Medulla oblongata (tissue), 1 donor: ENCODE measurements at regions not wholly inside any gene's neighbourhood (a gene's known extent, or its start where the extent isn't known, plus 50 kb on each side); places are given as distances from the start of the nearest gene placed in this dataset.
A peak's percentile ranks its signal among the peaks of the same experiment; 100 is the strongest.

Experiments
- DNase-seq: peaks from one replicate; pipeline ENCODE4 v3.0.0-alpha.2; 2015; ENCODE audit errors: extremely low spot score

GRCh38 chr18:78698914-78699313, 280.7 kb upstream of the SALL3 start:
- DNase-seq, result no peak

GRCh38 chr18:78699499-78699898, 280.1 kb upstream of the SALL3 start:
- DNase-seq, result no peak

- no peak for DNase-seq
Observed at GRCh38 chr18:78701771-78702396, 277.7 kb upstream of the SALL3 start.

- peak; percentile 12 for DNase-seq
Observed at GRCh38 chr18:78703291-78703690, 276.3 kb upstream of the SALL3 start.

- no peak for DNase-seq
Observed at GRCh38 chr18:78704971-78705461, 274.6 kb upstream of the SALL3 start.

DNA sequence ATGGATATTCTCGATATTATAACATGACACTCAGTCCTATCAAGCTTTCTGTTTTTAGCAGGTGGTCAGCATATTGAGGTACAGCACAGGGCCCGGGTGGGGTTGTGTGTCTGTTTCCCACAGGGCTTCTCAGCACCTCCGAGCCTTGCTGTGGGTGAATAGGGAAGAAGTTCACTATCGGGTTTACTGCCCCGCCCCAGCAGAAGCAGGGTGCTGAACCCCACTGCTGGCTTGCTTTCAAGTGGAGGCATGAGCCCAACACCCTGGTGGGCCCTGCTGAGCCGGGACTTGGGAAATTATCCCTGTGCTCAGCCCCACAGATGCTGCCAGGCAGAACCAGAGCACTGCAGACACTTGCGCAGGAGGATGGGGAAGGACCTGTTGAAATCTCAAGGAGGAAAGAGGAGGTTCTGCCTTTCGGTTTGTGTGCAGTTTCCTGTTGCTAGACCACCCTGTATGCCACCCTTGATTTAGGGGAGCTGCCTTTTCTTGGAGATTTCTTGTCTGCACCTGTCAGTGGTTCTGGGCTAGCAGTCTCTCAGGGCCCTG, 270.3 kb upstream of the SALL3 start:
- DNase-seq, result no peak

- no peak for DNase-seq
Observed at GRCh38 chr18:78711316-78711715, 268.3 kb upstream of the SALL3 start.

DNA sequence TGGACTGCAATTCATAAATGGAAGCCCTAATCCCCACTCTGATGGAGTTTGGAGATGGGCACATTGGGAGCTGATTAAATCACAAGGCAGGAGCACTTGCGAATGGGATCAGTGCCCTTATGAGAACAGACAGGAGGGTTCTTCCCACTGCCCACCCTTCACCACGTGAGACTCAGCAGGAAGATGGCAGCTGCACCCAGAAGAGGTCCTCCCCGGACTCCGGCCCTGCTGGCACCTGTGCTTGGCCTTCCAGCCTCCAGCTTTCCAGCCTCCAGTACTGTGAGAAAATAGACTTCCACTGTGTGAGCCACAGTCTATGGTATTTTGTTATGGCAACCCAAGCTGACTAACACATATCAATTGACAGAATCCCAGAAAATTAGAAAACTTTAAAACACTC, 267.6 kb upstream of the SALL3 start:
- DNase-seq, result no peak

GRCh38 chr18:78713069-78713468, 266.5 kb upstream of the SALL3 start:
- DNase-seq, result no peak

DNA sequence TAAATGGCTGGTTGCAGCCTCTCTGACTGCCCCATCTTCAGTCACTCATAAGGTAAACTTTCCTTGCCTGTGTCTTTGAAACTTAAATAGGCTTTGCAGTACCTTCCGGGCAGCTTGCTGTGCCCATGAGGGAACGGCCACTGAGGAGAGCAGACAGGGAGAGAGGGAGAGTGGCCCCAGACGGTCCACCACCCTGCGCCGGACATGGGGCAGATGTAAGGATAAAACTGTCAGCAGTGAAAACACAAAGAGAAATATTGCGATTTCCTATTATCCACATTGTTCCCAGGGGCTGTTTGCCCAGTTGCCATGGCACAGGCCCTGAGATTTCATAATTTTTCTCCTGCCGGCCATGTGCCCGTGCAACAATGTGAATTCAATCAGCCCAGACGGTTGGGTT, 265.9 kb upstream of the SALL3 start:
- DNase-seq, result no peak

GRCh38 chr18:78716022-78716421, 263.6 kb upstream of the SALL3 start:
- DNase-seq, result no peak

GRCh38 chr18:78716581-78716980, 263.0 kb upstream of the SALL3 start:
- no peak for DNase-seq

DNA sequence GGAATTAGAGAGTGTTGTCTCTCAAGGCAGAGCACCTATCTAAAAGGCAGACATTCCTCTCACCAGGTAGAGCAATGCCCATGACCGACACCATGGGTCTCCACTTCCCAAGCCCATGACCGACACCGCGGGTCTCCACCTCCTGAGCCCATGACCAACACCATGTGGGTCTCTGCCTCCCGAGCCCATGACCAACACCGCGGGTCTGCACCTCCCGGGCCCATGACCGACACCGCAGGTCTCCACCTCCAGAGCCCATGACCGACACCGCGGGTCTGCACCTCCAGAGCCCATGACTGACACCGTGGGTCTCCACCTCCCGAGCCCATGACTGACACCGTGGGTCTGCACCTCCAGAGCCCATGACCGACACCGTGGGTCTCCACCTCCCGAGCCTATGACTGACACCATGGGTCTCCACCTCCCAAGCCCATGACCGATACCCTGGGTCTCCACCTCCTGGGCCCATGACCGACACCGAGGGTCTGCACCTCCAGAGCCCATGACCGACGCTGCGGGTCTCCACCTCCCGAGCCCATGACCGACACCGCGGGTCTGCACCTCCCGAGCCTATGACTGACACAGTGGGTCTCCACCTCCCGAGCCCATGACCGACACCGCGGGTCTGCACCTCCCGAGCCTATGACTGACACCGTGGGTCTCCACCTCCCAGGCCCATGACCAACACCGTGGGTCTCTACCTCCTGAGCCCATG, 262.4 kb upstream of the SALL3 start:
- DNase-seq, result no peak

DNA sequence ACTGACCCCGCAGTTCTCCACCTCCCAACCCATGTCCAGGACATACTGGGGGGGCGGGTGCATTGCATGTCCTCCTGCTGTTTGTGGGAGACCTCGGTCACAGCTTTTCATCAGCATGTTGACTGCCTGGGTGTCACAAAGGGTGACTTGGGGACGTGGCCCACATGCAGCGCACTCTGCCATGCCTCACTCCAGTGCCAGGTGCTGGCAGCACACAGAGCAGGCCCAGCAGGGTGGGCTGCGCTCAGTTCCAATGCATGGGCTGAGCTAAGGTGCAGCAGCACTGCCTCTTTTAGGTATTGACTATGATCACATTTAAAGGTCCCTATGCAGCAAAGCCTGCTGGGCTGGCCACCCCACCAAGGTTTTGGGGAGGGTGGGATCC, 261.9 kb upstream of the SALL3 start:
- no peak for DNase-seq

- DNase-seq, result no peak
Observed at GRCh38 chr18:78719821-78720220, 259.8 kb upstream of the SALL3 start.

DNA sequence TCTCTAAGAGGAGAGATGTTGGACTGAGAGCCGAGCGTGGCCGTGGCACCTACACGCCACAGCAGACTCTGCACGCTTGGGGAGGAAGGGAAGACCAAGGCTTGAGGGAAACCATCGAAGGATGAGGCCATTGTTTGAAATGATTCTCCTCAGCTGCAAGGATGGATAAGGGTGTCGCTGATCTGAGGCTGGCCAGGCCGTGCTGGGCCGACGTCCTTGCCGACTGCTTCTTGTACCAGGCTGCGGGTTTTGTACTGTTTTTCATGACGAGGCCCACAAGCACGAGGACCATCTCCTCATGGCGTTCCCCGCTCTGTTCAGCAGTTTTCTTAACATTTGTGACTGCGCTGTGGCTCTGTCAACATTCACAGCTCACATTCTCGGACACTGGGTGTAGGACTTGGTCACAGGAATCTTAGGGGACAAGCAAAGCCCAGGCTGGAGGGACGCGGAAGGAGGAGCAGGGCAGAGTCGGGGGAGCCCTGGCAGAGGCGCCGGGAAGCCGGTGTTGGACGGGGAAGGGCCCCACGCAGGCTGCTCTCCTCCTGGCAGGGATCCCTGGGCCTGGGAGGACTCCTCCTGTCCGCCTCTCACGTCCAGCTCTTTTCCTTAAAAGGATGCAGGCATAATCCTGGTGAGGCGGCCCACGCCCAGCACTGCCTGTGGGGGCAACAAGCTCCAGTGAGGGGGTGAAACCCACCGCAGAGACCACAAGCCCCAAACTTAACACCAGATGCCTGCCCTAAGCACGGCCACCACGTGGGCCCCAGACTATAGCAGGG, 259.0 kb upstream of the SALL3 start:
- DNase-seq, result no peak

DNA sequence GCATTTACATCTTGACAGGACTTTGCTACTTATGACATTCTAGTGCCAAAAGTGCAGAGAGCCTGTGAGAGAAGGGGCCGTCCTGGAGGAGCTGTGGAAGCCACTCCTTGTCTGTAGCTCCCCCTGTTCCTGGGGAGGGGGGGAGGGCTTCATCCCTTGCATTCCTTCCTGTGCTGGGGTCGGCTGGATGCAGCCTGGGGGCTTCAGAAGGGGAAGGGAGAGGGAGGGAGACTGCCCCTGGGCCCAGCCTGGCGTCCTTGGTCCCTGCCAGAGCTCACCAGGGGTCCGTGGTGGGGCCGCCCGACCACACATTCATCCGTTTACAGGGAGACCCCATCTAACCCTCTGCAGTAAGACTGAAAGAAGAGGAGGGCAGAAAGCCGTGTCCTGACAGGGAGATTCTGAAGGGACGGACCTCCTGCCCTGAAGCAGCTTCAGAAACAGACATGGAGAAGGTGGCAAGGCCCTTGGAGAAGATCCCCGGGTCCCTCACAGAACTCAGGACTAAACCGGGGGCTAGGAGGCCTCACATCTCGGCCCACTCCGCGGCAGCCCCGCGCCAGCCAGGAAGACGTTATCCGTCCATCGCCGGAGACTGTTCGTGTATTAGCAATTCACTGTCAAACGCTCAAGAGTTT, 258.3 kb upstream of the SALL3 start:
- no peak for DNase-seq

GRCh38 chr18:78721981-78722380, 257.6 kb upstream of the SALL3 start:
- DNase-seq, result peak; percentile 21

GRCh38 chr18:78722386-78722785, 257.2 kb upstream of the SALL3 start:
- DNase-seq, result peak; percentile 66

DNA sequence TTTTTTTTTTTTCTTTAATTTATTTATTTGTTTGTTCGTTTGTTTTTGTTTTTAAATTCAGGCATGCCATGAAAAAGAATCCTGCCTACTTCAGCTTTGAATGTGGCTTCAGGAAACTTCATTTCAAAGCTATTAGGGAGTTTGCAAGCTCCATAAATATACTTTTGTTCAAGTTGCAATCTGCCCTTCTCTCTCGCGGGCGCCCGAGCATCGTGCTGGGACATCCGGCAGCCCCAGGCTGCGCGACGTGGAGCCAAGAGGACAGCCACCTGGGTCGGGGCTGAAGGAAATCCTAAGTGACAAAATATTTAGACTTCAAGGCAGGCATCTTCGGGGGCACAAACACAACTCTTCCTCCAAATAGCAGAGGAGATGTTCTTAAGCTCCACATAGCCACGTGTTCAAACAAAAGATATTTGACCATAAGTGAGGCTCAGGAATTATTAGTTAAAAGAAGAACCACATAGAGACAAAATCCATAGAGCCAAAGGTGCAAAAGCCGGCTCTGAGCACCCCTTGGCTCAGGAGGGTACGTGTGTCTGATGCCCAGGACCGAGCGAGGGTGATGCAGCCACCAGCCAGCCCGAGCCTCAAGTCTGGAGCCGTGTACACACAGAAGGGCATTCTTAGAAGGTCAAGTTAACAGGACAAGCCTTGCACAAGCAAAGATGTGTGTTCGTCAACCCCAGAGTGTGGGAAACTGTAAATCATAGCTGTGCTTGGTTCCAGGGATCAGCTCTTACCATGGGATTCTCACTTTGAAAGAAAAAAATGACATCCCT, 256.5 kb upstream of the SALL3 start:
- DNase-seq, result no peak

DNA sequence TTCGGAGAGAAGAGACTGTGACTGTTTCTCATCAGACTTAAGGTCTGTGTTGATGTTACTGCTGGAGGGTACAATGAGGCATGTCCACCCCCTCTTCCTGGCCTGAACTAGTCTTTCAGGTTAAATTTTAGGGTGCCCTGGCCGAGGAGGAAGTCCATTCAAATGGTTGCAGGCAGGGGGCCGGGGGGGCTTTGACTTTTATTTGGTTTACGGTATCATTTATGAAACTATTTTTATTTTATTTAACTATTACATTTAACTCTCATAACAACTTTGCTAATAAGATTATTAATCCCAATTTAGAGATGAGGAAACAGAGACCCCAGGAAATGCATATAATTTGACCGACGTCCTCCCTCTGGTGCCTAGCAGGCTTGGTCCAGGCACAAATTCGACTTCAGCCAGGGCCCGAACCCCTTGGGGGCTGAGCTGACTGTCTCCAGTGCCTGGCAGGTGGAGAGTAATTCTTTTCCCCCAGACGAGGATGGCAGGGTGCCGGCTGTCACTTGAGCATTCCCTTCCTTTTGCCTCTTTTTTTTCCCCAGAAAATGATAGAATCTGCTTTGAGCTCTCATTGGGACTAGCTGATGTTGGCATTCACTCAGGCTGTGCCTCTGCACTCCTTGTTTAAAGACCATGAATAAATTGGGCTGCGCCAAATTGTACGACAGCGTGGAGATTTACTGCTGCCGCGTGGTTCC, 255.3 kb upstream of the SALL3 start:
- DNase-seq, result no peak
